Esophagus squamous epithelium (tissue), 4 donors: ENCODE measurements at regions not wholly inside any gene's neighbourhood (a gene's known extent, or its start where the extent isn't known, plus 50 kb on each side); places are given as distances from the start of the nearest gene placed in this dataset.

Experiments used
- CTCF ChIP-seq, 6 experiments: fragments of 450-650 bp in 4 of 6; fragments of 200-600 bp in 2 of 6; sonication (generic) in 2 of 6; IDR thresholded peaks; one replicate each; pipeline ENCODE4 v1.5.1; 2016 to 2019; ENCODE audit warnings: antibody characterized with exemption in 6 of 6, mild to moderate bottlenecking in 4 of 6, moderate library complexity in 4 of 6
- POLR2A ChIP-seq, 4 donors: fragments of 450-650 bp; IDR thresholded peaks; one replicate each; pipeline ENCODE4 v1.6.1; 2017; ENCODE audit warnings: antibody characterized with exemption in 4 of 4, mild to moderate bottlenecking in 4 of 4, moderate library complexity in 3 of 4

DNA sequence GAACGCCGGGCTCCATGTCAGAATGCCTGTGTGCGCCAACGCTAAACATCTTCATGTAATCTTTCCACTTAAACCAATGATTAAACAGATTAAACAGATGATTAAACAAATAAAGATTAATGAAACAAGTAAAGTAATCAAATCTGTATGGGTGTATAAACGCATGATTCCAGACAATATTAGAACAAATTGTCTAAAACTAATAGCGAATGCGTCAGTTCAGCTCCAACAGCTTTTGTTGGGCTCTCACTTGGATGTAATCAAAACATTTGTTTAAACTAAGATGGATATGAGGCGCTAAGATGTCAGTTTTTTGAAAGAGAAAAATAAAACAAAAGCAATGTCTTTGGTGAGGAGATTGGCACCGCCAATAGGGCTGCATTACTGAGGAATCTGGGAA is 299.1 kb upstream of the TLE3 start:
- TF ChIP-seq CTCF (IDR thresholded peaks at IDR 0.05) (no peak), POLR2A (IDR thresholded peaks at IDR 0.05) (no peak)
